ENCODE measurements at regions not wholly inside any gene's neighbourhood (a gene's known extent, or its start where the extent isn't known, plus 50 kb on each side); places are given as distances from the start of the nearest gene placed in this dataset.
"Not testable (repeated sequence)": the region's sequence is repeated elsewhere in the genome, so short reads cannot be mapped to it uniquely, and the experiment has no call there.

DNA sequence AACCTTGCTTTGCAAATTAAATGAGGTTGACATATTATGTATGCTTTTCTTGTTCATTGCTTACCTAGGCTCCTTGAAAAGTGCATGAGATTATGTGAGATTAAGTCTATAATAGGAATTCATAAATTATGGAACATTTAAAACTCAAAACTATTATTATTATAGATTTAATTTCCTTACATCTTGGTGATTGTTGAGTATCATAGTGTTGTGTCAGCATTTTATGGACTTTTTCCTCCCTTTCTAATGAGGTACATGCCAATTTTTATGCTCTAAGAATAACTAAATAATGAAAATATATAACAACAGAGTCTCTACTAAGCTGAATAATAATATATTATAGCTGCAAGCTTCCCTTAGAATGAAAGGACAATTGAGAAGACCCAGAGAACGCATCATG lies 848.8 kb upstream of the AADAT start:
- Histone ChIP-seq H3K9me3 (peaks cover 0 to 22% (median 0%) of the 10 kb centered on the region in 3 donors), H3K4me3 (no peak overlapping the region), H3K27me3 (no peaks in the 10 kb centered on the region), H3K27ac (no peak overlapping the region), H3K4me1 (no peaks in the 10 kb centered on the region), H3K36me3 (no peaks in the 10 kb centered on the region)
- TF ChIP-seq, protein P1, sequence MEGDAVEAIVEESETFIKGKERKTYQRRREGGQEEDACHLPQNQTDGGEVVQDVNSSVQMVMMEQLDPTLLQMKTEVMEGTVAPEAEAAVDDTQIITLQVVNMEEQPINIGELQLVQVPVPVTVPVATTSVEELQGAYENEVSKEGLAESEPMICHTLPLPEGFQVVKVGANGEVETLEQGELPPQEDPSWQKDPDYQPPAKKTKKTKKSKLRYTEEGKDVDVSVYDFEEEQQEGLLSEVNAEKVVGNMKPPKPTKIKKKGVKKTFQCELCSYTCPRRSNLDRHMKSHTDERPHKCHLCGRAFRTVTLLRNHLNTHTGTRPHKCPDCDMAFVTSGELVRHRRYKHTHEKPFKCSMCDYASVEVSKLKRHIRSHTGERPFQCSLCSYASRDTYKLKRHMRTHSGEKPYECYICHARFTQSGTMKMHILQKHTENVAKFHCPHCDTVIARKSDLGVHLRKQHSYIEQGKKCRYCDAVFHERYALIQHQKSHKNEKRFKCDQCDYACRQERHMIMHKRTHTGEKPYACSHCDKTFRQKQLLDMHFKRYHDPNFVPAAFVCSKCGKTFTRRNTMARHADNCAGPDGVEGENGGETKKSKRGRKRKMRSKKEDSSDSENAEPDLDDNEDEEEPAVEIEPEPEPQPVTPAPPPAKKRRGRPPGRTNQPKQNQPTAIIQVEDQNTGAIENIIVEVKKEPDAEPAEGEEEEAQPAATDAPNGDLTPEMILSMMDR (IDR thresholded peaks at IDR 0.05), result no peak
- TF ChIP-seq EP300 (IDR thresholded peaks at IDR 0.05), result no peak
- no peak for TF ChIP-seq POLR2AphosphoS5 (IDR thresholded peaks at IDR 0.05)
- TF ChIP-seq POLR2A (IDR thresholded peaks at IDR 0.05), result no peak
- WGBS, 2 donors (ENCODE audit: low coverage in 1 of 2), result 38 to 89% methylated on average over 1 of the region's 1 CpG
- ATAC-seq, result no peak

GRCh38 chr4:170931321-170931720 lies 841.6 kb upstream of the AADAT start:
- ATAC-seq, result no peak
- no peak overlapping the region for H3K4me3 ChIP-seq
- H3K27ac ChIP-seq, result no peak overlapping the region
- TF ChIP-seq POLR2A (IDR thresholded peaks at IDR 0.05) (no peak), POLR2AphosphoS5 (IDR thresholded peaks at IDR 0.05) (no peak), EP300 (IDR thresholded peaks at IDR 0.05) (no peak)
- TF ChIP-seq, protein P1 (IDR thresholded peaks at IDR 0.05), result no peak
- H3K4me1 ChIP-seq, result no peaks in the 10 kb centered on the region
- H3K9me3 ChIP-seq, result no peaks in the 10 kb centered on the region
- no peaks in the 10 kb centered on the region for H3K27me3 ChIP-seq
- 53 to 64% methylated on average over 2 of the region's 2 CpGs for WGBS, 2 donors (ENCODE audit: low coverage in 1 of 2)
- no peaks in the 10 kb centered on the region for H3K36me3 ChIP-seq

DNA sequence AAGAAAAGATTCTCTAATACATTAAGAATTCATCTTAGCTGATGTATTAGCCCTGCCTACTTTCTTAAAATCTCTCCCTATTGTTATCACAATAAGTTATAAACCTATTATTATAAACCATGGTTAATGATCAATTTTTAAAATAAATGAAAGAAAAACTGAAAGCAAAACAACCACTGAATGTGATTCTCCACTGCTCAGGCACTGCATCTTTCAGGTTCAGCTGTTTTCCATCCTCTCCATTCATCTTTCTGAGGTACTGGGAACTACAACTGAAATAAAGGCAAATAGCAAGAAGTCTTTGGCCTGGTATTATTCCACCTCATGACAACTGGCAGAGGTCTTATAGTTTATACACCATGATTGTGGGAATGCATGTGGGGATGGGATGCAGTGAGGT lies 798.9 kb upstream of the AADAT start:
- TF ChIP-seq, protein P1 (IDR thresholded peaks at IDR 0.05), result no peak
- TF ChIP-seq EP300 (IDR thresholded peaks at IDR 0.05) (no peak), POLR2A (IDR thresholded peaks at IDR 0.05) (no peak), POLR2AphosphoS5 (IDR thresholded peaks at IDR 0.05) (no peak)
- no peaks in the 10 kb centered on the region for H3K4me1 ChIP-seq
- H3K9me3 ChIP-seq, result no peaks in the 10 kb centered on the region
- no peak overlapping the region for H3K27ac ChIP-seq
- no peaks in the 10 kb centered on the region for H3K36me3 ChIP-seq
- H3K27me3 ChIP-seq, result no peaks in the 10 kb centered on the region
- H3K4me3 ChIP-seq, result no peak overlapping the region
- ATAC-seq, result no peak

GRCh38 chr4:170887396-170887795 lies 797.6 kb upstream of the AADAT start:
- TF ChIP-seq POLR2AphosphoS5 (IDR thresholded peaks at IDR 0.05) (no peak), POLR2A (IDR thresholded peaks at IDR 0.05) (no peak), EP300 (IDR thresholded peaks at IDR 0.05) (no peak)
- TF ChIP-seq, protein P1 (IDR thresholded peaks at IDR 0.05), result no peak
- 10 to 18% methylated on average over 2 to 3 of the region's 3 CpGs for WGBS, 2 donors (ENCODE audit: low coverage in 1 of 2)
- no peak for ATAC-seq
- H3K27me3 ChIP-seq, result no peaks in the 10 kb centered on the region
- no peak overlapping the region for H3K27ac ChIP-seq
- H3K4me1 ChIP-seq, result no peaks in the 10 kb centered on the region
- H3K36me3 ChIP-seq, result no peaks in the 10 kb centered on the region
- no peak overlapping the region for H3K4me3 ChIP-seq
- no peaks in the 10 kb centered on the region for H3K9me3 ChIP-seq

GRCh38 chr4:170884969-170885570 lies 795.3 kb upstream of the AADAT start:
- Histone ChIP-seq H3K9me3 (no peaks in the 10 kb centered on the region), H3K4me3 (no peak overlapping the region), H3K27ac (no peak overlapping the region), H3K27me3 (no peaks in the 10 kb centered on the region), H3K36me3 (no peaks in the 10 kb centered on the region), H3K4me1 (no peaks in the 10 kb centered on the region)
- ATAC-seq, result no peak
- TF ChIP-seq, protein P1 (IDR thresholded peaks at IDR 0.05), result no peak
- TF ChIP-seq POLR2AphosphoS5 (IDR thresholded peaks at IDR 0.05) (no peak), EP300 (IDR thresholded peaks at IDR 0.05) (no peak)
- 100% methylated on average over 1 of the region's 1 CpG for WGBS, 2 donors (ENCODE audit: low coverage in 1 of 2)

- not testable (repeated sequence) for H3K27ac ChIP-seq, H3K4me1 ChIP-seq, H3K27me3 ChIP-seq, ATAC-seq, H3K4me3 ChIP-seq, H3K36me3 ChIP-seq, H3K9me3 ChIP-seq
Measured at GRCh38 chr4:170881646-170882045, 791.9 kb upstream of the AADAT start.

Measured in gastroesophageal sphincter (tissue), 4 donors.